HK-2 (cell line): ENCODE measurements at regions not wholly inside any gene's neighbourhood (a gene's known extent, or its start where the extent isn't known, plus 50 kb on each side); places are given as distances from the start of the nearest gene placed in this dataset.
"Not testable (repeated sequence)": the region's sequence is repeated elsewhere in the genome, so short reads cannot be mapped to it uniquely, and the experiment has no call there.

Experiments
- DNase-seq: peaks from one replicate; pipeline ENCODE4 v3.0.0-alpha.2; 2018; ENCODE audit not compliant: unreplicated experiment

GRCh38 chr6:121925534-121926255, 473.8 kb upstream of the HSF2 start:
- no peak for DNase-seq

DNA sequence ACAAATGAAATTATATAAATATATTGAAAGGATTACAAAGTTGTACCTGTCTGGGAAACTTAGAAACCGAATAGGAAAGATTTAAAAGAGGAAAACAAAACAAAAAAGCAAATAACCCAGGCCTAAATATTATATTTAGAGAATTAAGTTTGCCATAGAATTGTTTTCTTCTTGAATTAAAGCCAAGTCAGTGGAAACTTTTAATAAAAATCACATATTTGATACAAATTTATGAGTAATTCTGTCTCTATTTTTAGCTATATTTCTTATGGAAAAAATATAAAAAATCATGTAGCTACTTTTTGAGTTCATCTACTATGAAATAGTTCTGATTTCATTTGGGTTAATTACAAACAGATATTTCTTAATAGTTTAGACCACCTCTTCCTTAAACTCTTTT, 470.2 kb upstream of the HSF2 start:
- DNase-seq = no peak

- no peak for DNase-seq
Measured at GRCh38 chr6:121932076-121932991, 467.1 kb upstream of the HSF2 start.

GRCh38 chr6:121934451-121934850, 465.0 kb upstream of the HSF2 start:
- no peak for DNase-seq

GRCh38 chr6:121940728-121941127, 458.7 kb upstream of the HSF2 start:
- DNase-seq = no peak

DNA sequence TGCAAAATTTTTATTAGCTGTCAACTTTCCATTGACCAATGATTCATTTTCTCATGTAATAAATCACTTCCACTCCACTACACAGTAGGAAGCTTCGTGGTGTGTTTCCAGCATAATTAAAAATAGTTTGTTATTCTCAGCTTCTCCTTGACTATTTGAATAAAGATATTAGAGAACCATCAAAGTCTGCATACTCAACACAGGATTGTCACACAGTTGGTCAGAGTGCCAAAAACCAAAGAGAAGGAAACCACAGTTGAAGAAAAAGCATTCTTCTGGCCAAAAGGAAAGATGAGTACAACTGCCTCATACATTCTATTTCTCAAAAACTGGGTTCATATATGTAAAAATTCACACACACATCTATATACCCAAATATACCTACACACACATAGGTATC, 455.1 kb upstream of the HSF2 start:
- DNase-seq = no peak

- no peak for DNase-seq
Measured at GRCh38 chr6:121951123-121951522, 448.3 kb upstream of the HSF2 start.

GRCh38 chr6:121951918-121952379, 447.5 kb upstream of the HSF2 start:
- DNase-seq = peak; percentile 3

GRCh38 chr6:121955401-121955800, 444.1 kb upstream of the HSF2 start:
- not testable (repeated sequence) for DNase-seq

GRCh38 chr6:121956782-121957181, 442.7 kb upstream of the HSF2 start:
- DNase-seq = no peak

GRCh38 chr6:121959501-121959900, 440.0 kb upstream of the HSF2 start:
- no peak for DNase-seq

DNA sequence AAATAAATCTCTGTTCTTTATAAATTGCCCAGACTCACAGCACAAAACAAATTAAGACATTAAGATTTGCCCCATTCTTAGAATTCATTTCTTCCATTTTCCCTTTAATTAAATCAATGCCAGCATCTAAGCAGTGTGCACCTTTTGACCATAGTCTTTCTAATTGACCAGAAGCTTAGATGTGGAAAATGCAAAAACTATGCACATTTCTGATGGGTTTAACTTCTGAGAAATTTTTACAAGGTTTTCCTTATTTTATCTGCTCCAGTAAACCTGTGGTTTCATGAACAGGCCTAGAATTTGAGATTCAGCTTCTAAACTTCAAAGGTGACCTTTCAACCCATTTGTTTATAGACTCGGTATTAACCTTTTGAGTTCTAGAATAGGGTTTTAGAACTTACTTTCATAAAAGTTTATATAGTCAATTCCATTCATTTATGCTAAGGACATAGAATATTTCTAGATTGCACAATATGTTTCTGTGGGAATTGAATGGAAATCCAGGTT, 437.8 kb upstream of the HSF2 start:
- no peak for DNase-seq

GRCh38 chr6:121963826-121964225, 435.6 kb upstream of the HSF2 start:
- DNase-seq = no peak

- DNase-seq = no peak
Measured at GRCh38 chr6:121965739-121966138, 433.7 kb upstream of the HSF2 start.

GRCh38 chr6:121967631-121968030, 431.8 kb upstream of the HSF2 start:
- no peak for DNase-seq

GRCh38 chr6:121971931-121972335, 427.5 kb upstream of the HSF2 start:
- DNase-seq = no peak

- DNase-seq = no peak
Measured at GRCh38 chr6:121984956-121985355, 414.5 kb upstream of the HSF2 start.

- DNase-seq = no peak
Measured at GRCh38 chr6:121993362-121993761, 406.1 kb upstream of the HSF2 start.

DNA sequence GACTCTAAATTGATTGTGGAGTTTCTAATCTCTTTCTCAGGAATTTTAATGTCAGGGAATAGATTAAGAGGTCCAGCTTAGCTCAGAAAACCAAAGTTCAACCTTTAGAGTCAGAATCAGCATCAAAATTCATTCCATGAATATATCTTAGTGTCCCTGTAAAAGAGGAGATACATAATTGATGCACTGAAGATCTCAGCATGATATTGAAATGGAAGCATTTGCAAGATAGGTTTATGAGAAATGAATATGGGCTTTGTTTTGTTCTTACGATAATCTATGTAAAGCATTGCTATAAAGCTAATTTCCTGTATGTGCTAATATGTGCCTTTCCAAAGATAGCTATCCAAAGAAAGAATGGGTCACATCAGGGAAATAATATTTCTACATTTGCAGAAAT, 404.5 kb upstream of the HSF2 start:
- DNase-seq = no peak

DNA sequence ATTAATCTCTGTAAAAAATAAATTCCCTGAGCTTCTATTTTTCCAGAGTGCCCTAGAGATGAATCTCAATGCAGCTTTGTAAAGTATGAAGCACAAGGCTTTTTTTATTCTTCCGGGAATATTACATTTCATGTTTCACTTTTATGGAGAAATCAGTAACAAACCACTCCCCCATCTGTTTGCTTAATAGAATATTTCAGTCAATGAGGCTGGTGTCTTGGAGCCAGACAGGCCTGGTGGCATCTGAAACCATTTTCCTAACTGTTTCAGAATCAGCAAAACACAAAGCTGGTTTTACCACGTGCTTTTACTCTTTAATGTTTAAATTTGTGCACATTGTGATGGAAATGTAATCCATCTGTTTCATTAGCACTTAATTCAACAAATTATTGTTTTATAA, 400.8 kb upstream of the HSF2 start:
- DNase-seq = no peak

GRCh38 chr6:121999456-122000065, 399.9 kb upstream of the HSF2 start:
- DNase-seq = no peak

DNA sequence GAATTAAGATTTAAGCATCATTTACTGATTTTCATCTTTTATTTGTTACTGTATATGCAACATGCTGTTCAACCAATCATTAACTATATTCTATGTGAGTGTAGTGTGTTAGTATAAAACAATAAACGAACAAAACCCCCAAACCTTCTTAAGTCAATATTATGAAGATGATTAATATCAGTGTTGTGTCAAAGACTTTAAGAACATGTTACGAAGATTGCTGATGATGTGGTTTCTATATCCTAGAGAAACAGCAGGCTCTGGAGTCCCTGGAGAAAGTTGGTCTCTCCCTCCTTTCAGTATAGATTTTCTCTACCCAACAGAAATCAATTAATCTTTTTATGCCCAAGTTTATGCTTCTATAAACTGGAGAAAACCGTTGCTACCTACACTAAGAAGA, 393.8 kb upstream of the HSF2 start:
- no peak for DNase-seq
